HEK293T (cell line): ENCODE measurements at regions not wholly inside any gene's neighbourhood (a gene's known extent, or its start where the extent isn't known, plus 50 kb on each side); places are given as distances from the start of the nearest gene placed in this dataset.

Experiments used
- ARNT ChIP-seq: fragments of 450-650 bp; IDR thresholded peaks from 2 replicates; pipeline ENCODE4 v1.6.1; 2017; ENCODE audit warnings: mild to moderate bottlenecking
- FOXA1 ChIP-seq: fragments of 450-650 bp; IDR thresholded peaks from 2 replicates; pipeline ENCODE4 v1.6.1; 2016; ENCODE audit warnings: mild to moderate bottlenecking
- FOXK2 ChIP-seq: fragments of 450-650 bp; IDR thresholded peaks from 2 replicates; pipeline ENCODE4 v1.6.1; 2016; ENCODE audit warnings: mild to moderate bottlenecking
- FOXM1 ChIP-seq: fragments of 450-650 bp; IDR thresholded peaks from 2 replicates; pipeline ENCODE4 v1.6.1; 2017; ENCODE audit warnings: mild to moderate bottlenecking, borderline replicate concordance
- HDGF ChIP-seq: fragments of 450-650 bp; IDR thresholded peaks from 2 replicates; pipeline ENCODE4 v1.6.1; 2017; ENCODE audit warnings: antibody characterized with exemption, borderline replicate concordance
- L3MBTL2 ChIP-seq: fragments of 450-650 bp; conservative IDR thresholded peaks from 2 replicates; pipeline ENCODE4 v1.6.1; 2016; ENCODE audit warnings: mild to moderate bottlenecking
- NFRKB ChIP-seq: fragments of 450-650 bp; IDR thresholded peaks from 2 replicates; pipeline ENCODE4 v1.6.1; 2016; ENCODE audit warnings: mild to moderate bottlenecking, moderate library complexity
- PKNOX1 ChIP-seq: fragments of 450-650 bp; IDR thresholded peaks from 2 replicates; pipeline ENCODE4 v1.6.1; 2016
- SP1 ChIP-seq: fragments of 450-650 bp; IDR thresholded peaks from 2 replicates; pipeline ENCODE4 v1.6.1; 2017
- TARDBP ChIP-seq: fragments of 450-650 bp; IDR thresholded peaks from 2 replicates; pipeline ENCODE4 v1.6.1; 2016

DNA sequence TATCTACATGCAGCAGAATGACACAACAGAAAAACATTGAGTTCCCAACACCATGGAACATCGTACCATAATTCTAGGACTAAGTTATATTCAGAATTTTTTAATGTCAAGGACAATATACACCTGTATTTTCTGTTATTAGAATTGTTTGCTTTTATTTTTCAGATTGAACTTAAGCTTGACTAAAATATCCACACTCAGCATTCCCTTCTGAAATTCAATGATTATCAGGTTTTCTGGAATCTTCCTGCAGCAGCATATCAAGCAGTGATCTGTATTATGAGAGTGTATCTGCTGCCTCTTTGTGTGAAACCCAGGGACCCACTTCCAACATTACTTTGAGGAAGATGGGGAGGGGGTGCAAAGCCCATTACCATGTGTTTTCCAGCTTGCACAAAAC lies 578.6 kb upstream of the JAG1 start:
- no peak for TF ChIP-seq FOXA1
- TF ChIP-seq ARNT: no peak
- TF ChIP-seq HDGF: no peak
- TF ChIP-seq FOXM1: no peak
- TF ChIP-seq TARDBP: no peak
- TF ChIP-seq FOXK2: no peak
- TF ChIP-seq SP1: no peak
- TF ChIP-seq L3MBTL2: no peak
- TF ChIP-seq NFRKB: no peak
- no peak for TF ChIP-seq PKNOX1
